Activated CD4-positive, alpha-beta T cell treated with anti-CD3 and anti-CD28 coated beads for 4 hours (primary cell): ENCODE measurements at regions not wholly inside any gene's neighbourhood (a gene's known extent, or its start where the extent isn't known, plus 50 kb on each side); places are given as distances from the start of the nearest gene placed in this dataset.

Source experiments
- DNase-seq, 2 donors: peaks; one replicate each; pipeline ENCODE4 v3.0.0-alpha.2; 2020

DNA sequence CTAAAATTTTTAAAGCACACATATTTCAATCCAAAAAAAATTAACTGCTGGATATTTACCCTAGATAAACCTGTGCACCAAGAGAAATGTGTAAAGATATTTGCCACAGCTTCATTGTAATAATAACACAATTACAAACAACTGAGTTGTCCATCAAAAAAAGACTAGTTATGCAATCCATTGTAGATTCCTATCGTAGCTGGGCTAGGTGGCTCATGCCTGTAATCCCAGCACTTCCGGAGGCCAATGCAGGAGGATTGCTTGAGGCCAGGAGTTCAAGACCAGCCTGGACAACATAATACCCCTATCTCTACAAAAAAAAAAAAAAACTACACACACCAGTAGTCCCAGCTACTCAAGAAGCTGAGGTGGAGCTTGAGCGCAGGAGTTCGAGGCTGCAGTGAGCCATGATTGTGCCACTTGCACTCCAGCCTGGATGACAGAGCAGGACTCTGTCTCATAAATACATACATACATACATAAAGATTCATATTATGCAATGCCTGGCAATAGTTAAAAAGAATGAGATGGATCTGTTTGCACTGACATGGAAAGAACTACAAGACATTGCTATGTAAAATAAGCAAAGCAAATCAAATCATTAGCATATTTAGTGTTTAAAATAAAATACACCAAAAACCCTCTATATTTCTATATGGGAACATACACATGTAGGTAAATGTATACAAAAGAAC is 56.5 kb upstream of the CCDC28A start:
- no peak for DNase-seq

DNA sequence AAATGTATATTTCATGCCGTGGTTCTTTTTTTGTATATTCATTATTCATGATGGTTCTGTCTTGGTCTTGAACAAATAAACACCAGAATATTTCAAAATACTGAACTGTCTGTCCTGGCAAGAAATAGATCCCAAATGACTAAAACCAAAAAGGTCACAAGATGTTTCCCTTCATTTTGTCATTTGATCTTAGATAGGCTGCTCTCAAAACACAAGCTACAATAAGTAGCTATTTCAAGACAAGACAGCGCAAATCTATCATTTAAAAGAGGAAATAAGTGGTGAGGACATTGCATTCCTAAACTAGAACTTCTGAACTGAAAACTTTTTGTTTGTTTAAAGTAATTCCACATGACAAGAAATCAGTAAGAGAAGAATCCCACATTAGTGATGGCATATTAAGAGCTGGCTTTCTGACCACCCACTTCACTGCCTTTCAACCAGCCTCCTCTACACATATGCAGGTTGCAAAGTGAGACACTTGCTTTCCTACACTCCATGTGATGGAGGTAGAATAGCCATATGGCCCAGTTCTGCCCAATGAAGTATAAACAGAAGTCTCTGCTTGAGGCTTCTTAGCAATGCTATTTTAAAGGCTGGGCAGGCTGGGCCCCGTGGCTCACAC is 54.4 kb upstream of the CCDC28A start:
- DNase-seq = no peak

DNA sequence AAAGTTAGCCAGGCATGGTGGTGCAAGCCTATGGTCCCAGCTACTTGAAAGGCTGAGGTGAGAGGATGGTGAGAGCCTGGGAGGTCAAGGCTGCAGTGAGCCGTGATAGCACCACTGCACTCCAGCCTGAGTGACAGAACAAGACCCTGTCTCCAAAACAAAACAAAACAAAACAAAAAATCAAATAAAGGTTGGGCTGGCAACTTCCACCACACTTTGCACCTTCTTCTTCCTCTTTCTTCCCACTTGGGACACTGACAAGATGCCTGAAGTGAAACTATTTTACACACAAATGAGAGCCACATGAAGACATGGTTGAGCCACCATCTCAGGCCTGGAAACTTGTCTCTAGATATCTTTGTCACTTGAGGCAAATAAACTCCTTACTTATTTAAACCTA is 53.8 kb upstream of the CCDC28A start:
- no peak for DNase-seq

DNA sequence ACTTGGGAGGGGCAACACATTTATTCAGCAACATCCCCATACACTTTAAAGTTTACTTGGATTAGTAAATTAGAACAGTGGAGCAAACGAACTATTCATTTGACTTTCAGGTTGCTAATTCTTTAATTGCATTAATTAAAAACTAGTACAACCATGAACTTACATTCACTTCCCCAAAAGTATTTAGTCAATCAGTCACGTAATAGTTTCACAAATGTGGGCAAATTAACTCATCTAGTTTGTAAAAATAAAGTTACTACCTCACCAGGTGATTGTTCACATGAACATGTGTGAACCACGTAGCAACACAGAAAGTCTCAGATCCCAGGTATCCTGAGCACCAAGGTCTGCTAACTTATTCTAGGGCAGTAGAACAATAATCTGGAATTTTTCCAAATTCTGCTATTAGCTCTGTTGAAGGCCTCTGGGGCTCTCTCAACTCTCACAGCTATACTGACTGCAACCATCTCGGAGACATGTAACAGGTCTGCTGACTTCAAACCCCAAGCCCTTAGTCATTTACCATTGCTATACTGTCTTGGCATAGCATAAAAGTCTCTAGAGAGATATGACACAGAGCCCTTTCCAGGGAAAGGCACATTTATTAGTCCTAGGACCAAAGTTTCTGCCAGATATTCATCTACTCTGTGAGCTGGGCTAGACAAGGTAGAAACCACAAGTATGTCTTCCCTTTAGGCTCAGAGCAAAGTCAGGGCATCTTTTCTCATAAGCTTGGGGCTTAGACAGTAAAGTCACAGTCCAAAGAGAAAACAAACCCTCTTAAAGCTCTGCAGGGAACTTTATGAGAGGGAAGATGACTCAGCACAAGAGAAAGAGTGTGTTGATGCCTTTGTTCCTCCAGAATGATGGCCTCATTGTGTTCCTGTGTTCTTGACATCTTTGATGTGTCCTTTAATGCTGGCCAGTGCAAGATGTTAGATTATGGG is 50.9 kb upstream of the CCDC28A start:
- DNase-seq = no peak
